Panc1 (cell line): ENCODE measurements at regions not wholly inside any gene's neighbourhood (a gene's known extent, or its start where the extent isn't known, plus 50 kb on each side); places are given as distances from the start of the nearest gene placed in this dataset.

ENCODE experiments used
- POLR2AphosphoS5 ChIP-seq: IDR thresholded peaks from 2 replicates; pipeline ENCODE4 v1.6.1; 2012; ENCODE audit warnings: mild to moderate bottlenecking, low read depth, low read length, moderate library complexity
- SIN3A ChIP-seq: IDR thresholded peaks from 2 replicates; pipeline ENCODE4 v1.6.1; 2012; ENCODE audit warnings: low read depth, mild to moderate bottlenecking, low read length, moderate library complexity, borderline replicate concordance; ENCODE audit not compliant: insufficient read depth
- TCF7L2 ChIP-seq: IDR thresholded peaks from 2 replicates; pipeline ENCODE4 v1.6.1; 2011; ENCODE audit warnings: mild to moderate bottlenecking, low read depth, low read length, inconsistent platforms
- TF ChIP-seq, protein P1 (sequence below): fragments of 450-650 bp; IDR thresholded peaks from 2 replicates; pipeline ENCODE4 v1.5.1; 2017; ENCODE audit warnings: mild to moderate bottlenecking
- TF ChIP-seq, protein P2 (sequence below), 2 experiments: IDR thresholded peaks; 2 replicates each; pipeline ENCODE4 v1.6.1; 2011 to 2012; ENCODE audit warnings: low read depth in 2 of 2, control low read depth in 1 of 2, low read length in 1 of 2, mild to moderate bottlenecking in 1 of 2, moderate library complexity in 1 of 2; ENCODE audit not compliant: insufficient read depth in 1 of 2

DNA sequence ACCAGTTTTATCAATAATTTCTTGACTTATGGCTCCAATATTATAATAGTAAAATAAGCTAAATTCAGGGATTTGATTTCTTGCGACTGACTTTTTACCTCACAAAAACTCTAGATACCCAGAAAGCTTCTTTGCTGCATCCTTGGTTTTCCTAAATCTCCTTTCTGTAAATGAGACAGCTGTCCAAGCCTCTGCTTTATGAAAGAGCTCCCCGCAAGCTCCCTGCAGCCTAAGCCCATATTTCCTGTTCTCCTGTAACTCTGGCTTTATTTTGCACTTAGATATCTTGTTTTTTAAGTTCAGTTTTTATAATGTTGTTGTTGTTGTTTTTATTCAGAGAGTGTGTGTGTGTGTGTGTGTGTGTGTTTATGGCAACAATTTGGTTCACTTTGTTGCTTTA lies 361.7 kb upstream of the PKDCC start:
- TF ChIP-seq, protein P1, sequence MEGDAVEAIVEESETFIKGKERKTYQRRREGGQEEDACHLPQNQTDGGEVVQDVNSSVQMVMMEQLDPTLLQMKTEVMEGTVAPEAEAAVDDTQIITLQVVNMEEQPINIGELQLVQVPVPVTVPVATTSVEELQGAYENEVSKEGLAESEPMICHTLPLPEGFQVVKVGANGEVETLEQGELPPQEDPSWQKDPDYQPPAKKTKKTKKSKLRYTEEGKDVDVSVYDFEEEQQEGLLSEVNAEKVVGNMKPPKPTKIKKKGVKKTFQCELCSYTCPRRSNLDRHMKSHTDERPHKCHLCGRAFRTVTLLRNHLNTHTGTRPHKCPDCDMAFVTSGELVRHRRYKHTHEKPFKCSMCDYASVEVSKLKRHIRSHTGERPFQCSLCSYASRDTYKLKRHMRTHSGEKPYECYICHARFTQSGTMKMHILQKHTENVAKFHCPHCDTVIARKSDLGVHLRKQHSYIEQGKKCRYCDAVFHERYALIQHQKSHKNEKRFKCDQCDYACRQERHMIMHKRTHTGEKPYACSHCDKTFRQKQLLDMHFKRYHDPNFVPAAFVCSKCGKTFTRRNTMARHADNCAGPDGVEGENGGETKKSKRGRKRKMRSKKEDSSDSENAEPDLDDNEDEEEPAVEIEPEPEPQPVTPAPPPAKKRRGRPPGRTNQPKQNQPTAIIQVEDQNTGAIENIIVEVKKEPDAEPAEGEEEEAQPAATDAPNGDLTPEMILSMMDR: no peak
- TF ChIP-seq TCF7L2: no peak
- TF ChIP-seq SIN3A: no peak
- TF ChIP-seq, protein P2, sequence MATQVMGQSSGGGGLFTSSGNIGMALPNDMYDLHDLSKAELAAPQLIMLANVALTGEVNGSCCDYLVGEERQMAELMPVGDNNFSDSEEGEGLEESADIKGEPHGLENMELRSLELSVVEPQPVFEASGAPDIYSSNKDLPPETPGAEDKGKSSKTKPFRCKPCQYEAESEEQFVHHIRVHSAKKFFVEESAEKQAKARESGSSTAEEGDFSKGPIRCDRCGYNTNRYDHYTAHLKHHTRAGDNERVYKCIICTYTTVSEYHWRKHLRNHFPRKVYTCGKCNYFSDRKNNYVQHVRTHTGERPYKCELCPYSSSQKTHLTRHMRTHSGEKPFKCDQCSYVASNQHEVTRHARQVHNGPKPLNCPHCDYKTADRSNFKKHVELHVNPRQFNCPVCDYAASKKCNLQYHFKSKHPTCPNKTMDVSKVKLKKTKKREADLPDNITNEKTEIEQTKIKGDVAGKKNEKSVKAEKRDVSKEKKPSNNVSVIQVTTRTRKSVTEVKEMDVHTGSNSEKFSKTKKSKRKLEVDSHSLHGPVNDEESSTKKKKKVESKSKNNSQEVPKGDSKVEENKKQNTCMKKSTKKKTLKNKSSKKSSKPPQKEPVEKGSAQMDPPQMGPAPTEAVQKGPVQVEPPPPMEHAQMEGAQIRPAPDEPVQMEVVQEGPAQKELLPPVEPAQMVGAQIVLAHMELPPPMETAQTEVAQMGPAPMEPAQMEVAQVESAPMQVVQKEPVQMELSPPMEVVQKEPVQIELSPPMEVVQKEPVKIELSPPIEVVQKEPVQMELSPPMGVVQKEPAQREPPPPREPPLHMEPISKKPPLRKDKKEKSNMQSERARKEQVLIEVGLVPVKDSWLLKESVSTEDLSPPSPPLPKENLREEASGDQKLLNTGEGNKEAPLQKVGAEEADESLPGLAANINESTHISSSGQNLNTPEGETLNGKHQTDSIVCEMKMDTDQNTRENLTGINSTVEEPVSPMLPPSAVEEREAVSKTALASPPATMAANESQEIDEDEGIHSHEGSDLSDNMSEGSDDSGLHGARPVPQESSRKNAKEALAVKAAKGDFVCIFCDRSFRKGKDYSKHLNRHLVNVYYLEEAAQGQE (IDR thresholded peaks at IDR 0.05; ENCODE audit: insufficient read depth in 1 of 2, low read depth in 2 of 2, low read length in 1 of 2): no peak
- TF ChIP-seq POLR2AphosphoS5: no peak
